A673 (cell line): ENCODE measurements at regions not wholly inside any gene's neighbourhood (a gene's known extent, or its start where the extent isn't known, plus 50 kb on each side); places are given as distances from the start of the nearest gene placed in this dataset.

ENCODE experiments used
- BruUV-seq: library from RNA; stranded (reverse); fragments of 400-500 nt; replicated peaks from 2 replicates; lab custom pipeline; 2021; lab: Mats Ljungman, UMichigan
- CTCF ChIA-PET: fragments of 300-600 bp; sonication (Branson Sonifier 250); formaldehyde crosslinking; loops from one replicate; lab custom pipeline; 2022; ENCODE audit warnings: antibody characterized with exemption; lab: Charles Lee
- POLR2A ChIA-PET: fragments of 300-600 bp; sonication (Branson Sonifier 250); formaldehyde crosslinking; loops from one replicate; lab custom pipeline; 2022; ENCODE audit warnings: antibody characterized with exemption; ENCODE audit not compliant: low non-redundant PET; lab: Charles Lee
- DNase-seq: peaks from one replicate; pipeline ENCODE4 v3.0.0-alpha.2; 2015; ENCODE audit warnings: low spot score
- H3K27ac ChIP-seq: fragments of 200-600 bp; sonication (generic); 2 replicates; pipeline ENCODE4 v1.5.1; 2016; ENCODE audit warnings: mixed run types, low read depth, mild to moderate bottlenecking, mixed read lengths, antibody characterized with exemption, low read length; ENCODE audit not compliant: poor library complexity, severe bottlenecking
- H3K27me3 ChIP-seq: fragments of 200-600 bp; sonication (generic); replicated peaks from 2 replicates; pipeline ENCODE4 v1.6.1; 2017; ENCODE audit warnings: mixed run types, low read depth, mild to moderate bottlenecking, mixed read lengths, antibody characterized with exemption, low read length; ENCODE audit not compliant: insufficient read depth, poor library complexity
- H3K36me3 ChIP-seq: fragments of 200-600 bp; sonication (generic); 2 replicates; pipeline ENCODE4 v1.6.1; 2016; ENCODE audit warnings: mixed run types, mild to moderate bottlenecking, mixed read lengths, antibody characterized with exemption, low read length; ENCODE audit not compliant: insufficient read depth, poor library complexity, severe bottlenecking
- H3K4me1 ChIP-seq: fragments of 200-600 bp; sonication (generic); 2 replicates; pipeline ENCODE4 v1.6.1; 2017; ENCODE audit warnings: mixed run types, mild to moderate bottlenecking, mixed read lengths, antibody characterized with exemption, low read length; ENCODE audit not compliant: insufficient read depth, poor library complexity, severe bottlenecking
- H3K4me3 ChIP-seq: fragments of 200-600 bp; sonication (generic); 2 replicates; pipeline ENCODE4 v1.5.1; 2016; ENCODE audit warnings: low read depth, mixed run types, mild to moderate bottlenecking, mixed read lengths, low read length; ENCODE audit not compliant: poor library complexity, severe bottlenecking
- H3K9me3 ChIP-seq: fragments of 200-600 bp; sonication (generic); 2 replicates; pipeline ENCODE4 v1.6.1; 2016; ENCODE audit warnings: mixed run types, low read depth, mild to moderate bottlenecking, mixed read lengths, antibody characterized with exemption, low read length; ENCODE audit not compliant: poor library complexity, severe bottlenecking
- CTCF ChIP-seq: fragments of 300-800, 200-600 bp; sonication (generic); conservative IDR thresholded peaks from 2 replicates; pipeline ENCODE4 v1.5.1; 2017; ENCODE audit warnings: low read depth, mild to moderate bottlenecking, antibody characterized with exemption, low read length, moderate library complexity, mixed read lengths
- EZH2 ChIP-seq: fragments of 200-600 bp; sonication (generic); IDR thresholded peaks from 2 replicates; pipeline ENCODE4 v1.6.1; 2017; ENCODE audit warnings: borderline replicate concordance, low read depth, mild to moderate bottlenecking, mixed read lengths, antibody characterized with exemption, low read length; ENCODE audit not compliant: poor library complexity, severe bottlenecking
- intact Hi-C: fragments of 100-400 bp; cut with micrococcal nuclease; formaldehyde crosslinking; loops from one replicate; pipeline ENCODE4 v1.10.0; 2022; ENCODE audit not compliant: unreplicated experiment

GRCh38 chr2:878245-878930, 72.3 kb upstream of the SNTG2 start:
- ChIA-PET CTCF (no interaction called here), POLR2A (no interaction called here)
- no peak overlapping the region for H3K27ac ChIP-seq
- no TSS peak for BruUV-seq
- intact Hi-C loops, result no loop called here
- H3K4me1 ChIP-seq, result no peaks in the 10 kb centered on the region
- H3K9me3 ChIP-seq, result no peaks in the 10 kb centered on the region
- TF ChIP-seq EZH2 (no peak), CTCF (no peak)
- H3K36me3 ChIP-seq, result no peaks in the 10 kb centered on the region
- no peak overlapping the region for H3K4me3 ChIP-seq
- DNase-seq, result no peak
- H3K27me3 ChIP-seq, result no peaks in the 10 kb centered on the region

GRCh38 chr2:877747-878146, 72.9 kb upstream of the SNTG2 start:
- Histone ChIP-seq H3K4me1 (no peaks in the 10 kb centered on the region), H3K9me3 (no peaks in the 10 kb centered on the region), H3K4me3 (no peak overlapping the region), H3K27ac (no peak overlapping the region), H3K36me3 (no peaks in the 10 kb centered on the region), H3K27me3 (no peaks in the 10 kb centered on the region)
- no TSS peak for BruUV-seq
- TF ChIP-seq EZH2 (no peak), CTCF (no peak)
- CTCF ChIA-PET, result no interaction called here
- intact Hi-C loops, result no loop called here
- no peak for DNase-seq
- POLR2A ChIA-PET, result no interaction called here

GRCh38 chr2:875687-876615, 74.7 kb upstream of the SNTG2 start:
- ChIA-PET CTCF (no interaction called here), POLR2A (no interaction called here)
- Histone ChIP-seq H3K4me3 (no peak overlapping the region), H3K27ac (no peak overlapping the region), H3K27me3 (no peaks in the 10 kb centered on the region), H3K4me1 (no peaks in the 10 kb centered on the region), H3K9me3 (no peaks in the 10 kb centered on the region), H3K36me3 (no peaks in the 10 kb centered on the region)
- no peak for TF ChIP-seq EZH2
- TF ChIP-seq CTCF, result no peak
- intact Hi-C loops, result no loop called here
- DNase-seq, result no peak
- no TSS peak for BruUV-seq
